HFF-Myc (cell line): ENCODE measurements at regions not wholly inside any gene's neighbourhood (a gene's known extent, or its start where the extent isn't known, plus 50 kb on each side); places are given as distances from the start of the nearest gene placed in this dataset.

ENCODE experiments used
- DNase-seq: peaks from one replicate; pipeline ENCODE4 v3.0.0-alpha.2; 2011; ENCODE audit warnings: low read depth; ENCODE audit errors: extremely low read depth
- H3K4me3 ChIP-seq: replicated peaks from 2 replicates; pipeline ENCODE4 v1.5.1; 2011; ENCODE audit warnings: low read depth, mild to moderate bottlenecking, control low read depth, low read length
- CTCF ChIP-seq: IDR thresholded peaks from 2 replicates; pipeline ENCODE4 v1.5.1; 2012; ENCODE audit warnings: mild to moderate bottlenecking, low read depth, low read length, control low read depth; ENCODE audit errors: missing control alignments

GRCh38 chr18:47316924-47317323 lies 65.5 kb upstream of the SKOR2 start:
- no peak for TF ChIP-seq CTCF
- H3K4me3 ChIP-seq = no peak overlapping the region
- DNase-seq = no peak

GRCh38 chr18:47313901-47314300 lies 62.4 kb upstream of the SKOR2 start:
- no peak for DNase-seq
- no peak for TF ChIP-seq CTCF
- no peak overlapping the region for H3K4me3 ChIP-seq

GRCh38 chr18:47311585-47311984 lies 60.1 kb upstream of the SKOR2 start:
- no peak for TF ChIP-seq CTCF
- no peak overlapping the region for H3K4me3 ChIP-seq
- no peak for DNase-seq
